Raji (cell line): ENCODE measurements at regions not wholly inside any gene's neighbourhood (a gene's known extent, or its start where the extent isn't known, plus 50 kb on each side); places are given as distances from the start of the nearest gene placed in this dataset.

Experiments used
- POLR2A ChIP-seq: IDR thresholded peaks from 2 replicates; pipeline ENCODE4 v1.6.1; 2011; ENCODE audit warnings: low read depth, low read length, control low read depth; ENCODE audit not compliant: insufficient read depth

- TF ChIP-seq POLR2A, result no peak
These were observed 835.1 kb downstream of the RNF144A start for GRCh38 chr2:7752291-7752690.

GRCh38 chr2:7753777-7754176, 836.6 kb downstream of the RNF144A start:
- TF ChIP-seq POLR2A, result no peak

GRCh38 chr2:7755879-7756278, 838.7 kb downstream of the RNF144A start:
- TF ChIP-seq POLR2A, result no peak

DNA sequence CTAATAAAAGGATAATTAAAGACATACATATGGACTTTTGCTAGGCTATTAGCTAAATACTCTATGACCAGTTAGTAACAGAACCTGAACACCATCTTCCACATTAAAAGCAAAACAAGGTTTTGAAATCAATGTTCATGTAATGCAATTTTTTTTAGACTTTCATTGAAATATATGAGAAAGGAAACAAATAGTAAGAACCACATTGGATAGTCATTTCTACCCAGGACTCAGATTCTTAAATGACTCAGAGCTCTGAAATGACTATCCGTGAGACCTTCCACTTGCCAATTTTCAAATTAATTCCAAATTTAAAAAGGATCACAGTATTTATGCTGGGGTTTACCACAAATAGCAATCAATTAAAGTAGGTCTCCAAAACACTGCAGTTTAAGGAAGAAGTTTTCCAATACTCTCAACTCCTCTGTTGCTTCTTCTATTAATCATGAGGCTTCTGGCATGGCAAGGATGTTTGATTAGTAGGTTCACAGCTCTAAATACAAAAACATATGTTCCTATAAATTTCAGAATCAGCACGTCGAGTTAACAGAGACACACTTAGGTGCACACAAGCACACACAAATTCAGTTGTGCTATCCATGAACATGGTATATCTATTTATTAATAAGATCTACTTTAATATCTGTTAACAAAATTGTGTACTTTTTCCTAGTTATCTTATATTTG, 841.0 kb downstream of the RNF144A start:
- TF ChIP-seq POLR2A, result no peak

- no peak for TF ChIP-seq POLR2A
These were observed 842.7 kb downstream of the RNF144A start for GRCh38 chr2:7759898-7760297.

DNA sequence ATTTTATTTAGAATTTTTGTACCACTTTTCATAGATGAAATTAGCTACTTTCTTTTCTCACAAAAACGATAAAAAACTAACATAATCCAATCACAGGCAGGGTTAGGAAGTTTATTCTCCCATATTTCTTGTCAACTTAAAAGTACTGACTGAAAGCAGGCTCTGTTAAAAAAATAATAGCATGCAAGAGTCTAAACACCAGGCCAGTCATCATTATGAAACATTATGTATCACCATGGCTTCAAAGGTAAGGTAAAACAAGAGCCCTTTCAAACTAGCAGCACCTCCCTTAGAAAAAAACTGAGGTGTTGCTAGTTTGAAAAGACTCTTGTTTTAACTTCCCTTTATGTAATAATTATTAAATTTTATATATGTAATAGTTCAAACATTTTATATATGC, 848.0 kb downstream of the RNF144A start:
- no peak for TF ChIP-seq POLR2A

- no peak for TF ChIP-seq POLR2A
These were observed 849.0 kb downstream of the RNF144A start for GRCh38 chr2:7766088-7766722.

DNA sequence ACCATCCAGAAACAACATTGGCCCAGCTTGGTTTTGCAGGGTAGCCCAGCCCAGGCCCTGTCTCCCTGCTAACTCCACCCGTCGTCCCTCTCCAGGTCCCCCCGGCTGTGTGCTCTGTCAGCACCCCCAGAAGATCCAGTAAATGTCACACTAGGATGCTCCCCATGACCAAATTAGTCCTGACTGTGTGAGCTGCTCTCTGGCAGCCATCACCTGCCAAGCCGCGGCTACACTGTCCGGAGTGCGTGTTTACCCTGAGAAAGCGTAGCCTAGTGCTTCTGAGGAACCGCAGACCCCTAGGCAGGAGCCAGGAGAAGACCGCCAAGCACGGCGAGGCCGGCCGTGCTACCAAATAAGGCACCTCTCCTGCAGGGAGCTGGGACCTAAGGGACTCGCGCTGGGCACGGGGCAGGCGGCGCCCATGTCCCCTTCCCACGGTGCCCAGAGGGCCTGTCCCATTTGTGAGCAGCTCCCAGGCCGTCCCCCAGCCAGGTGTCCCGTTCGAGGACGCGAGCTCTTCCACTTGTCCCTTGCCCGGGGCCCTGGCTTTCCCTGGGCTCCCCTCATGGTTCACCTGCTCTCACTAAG, 849.9 kb downstream of the RNF144A start:
- no peak for TF ChIP-seq POLR2A

- no peak for TF ChIP-seq POLR2A
These were observed 850.7 kb downstream of the RNF144A start for GRCh38 chr2:7767902-7768301.

DNA sequence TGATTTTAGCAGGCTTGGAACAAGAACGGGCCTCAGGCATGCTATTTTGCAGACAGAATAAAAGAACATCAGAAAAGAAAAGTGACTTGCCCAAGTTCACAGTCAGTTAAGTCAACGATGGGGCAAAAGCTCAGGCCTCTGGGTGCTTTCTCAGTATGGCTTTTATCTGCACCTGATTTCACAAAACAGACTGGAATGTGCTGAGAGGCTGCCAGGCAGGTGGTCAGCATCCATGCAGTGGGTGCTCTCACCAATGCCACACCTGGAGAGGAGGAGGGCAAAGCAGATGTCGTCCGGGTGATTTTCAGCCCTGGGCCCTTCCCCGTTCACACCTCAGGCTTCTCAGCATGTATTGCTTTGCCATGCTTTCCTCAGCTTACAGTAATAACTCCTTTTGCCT, 854.6 kb downstream of the RNF144A start:
- TF ChIP-seq POLR2A, result no peak

- TF ChIP-seq POLR2A, result no peak
These were observed 856.4 kb downstream of the RNF144A start for GRCh38 chr2:7773362-7774360.

- TF ChIP-seq POLR2A, result no peak
These were observed 857.3 kb downstream of the RNF144A start for GRCh38 chr2:7774481-7774880.

DNA sequence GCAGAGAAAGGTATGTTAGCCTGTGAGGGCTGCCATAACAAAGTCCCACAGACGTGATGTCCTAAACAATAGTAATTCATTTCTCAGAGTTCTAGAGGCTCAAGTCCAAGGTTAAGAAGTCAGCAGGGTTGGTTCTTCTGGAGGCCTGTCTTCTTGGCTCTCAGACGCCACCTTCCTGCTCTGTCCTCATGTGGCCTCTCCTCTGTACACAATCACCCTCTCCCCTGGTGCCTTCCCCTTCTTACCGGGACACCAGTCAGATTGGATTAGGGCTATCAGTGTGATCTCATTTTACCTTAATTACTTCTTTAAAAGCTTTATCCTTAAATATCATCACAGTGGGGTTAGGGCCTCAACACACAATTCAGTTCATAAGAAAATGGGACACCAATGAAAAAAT, 860.5 kb downstream of the RNF144A start:
- no peak for TF ChIP-seq POLR2A

- no peak for TF ChIP-seq POLR2A
These were observed 863.1 kb downstream of the RNF144A start for GRCh38 chr2:7780321-7780720.

DNA sequence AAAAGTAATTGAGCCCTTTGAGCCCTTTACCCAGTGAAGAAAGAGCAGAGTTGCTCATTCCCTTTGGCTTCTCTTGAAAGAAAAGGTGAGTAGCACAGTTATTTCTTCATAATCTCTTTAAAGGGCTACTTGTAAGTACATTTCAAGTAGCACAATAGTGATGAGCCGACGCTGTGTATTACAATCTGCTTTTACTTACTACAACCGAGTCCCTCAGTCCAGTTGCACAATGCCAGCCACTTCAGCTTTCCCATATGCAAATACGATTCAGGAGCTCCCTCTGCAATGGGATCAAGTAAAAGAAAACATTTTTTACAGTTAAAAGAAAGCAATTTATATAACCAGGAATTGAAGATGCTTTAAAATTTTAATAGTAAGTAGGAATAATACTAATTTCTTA, 868.5 kb downstream of the RNF144A start:
- no peak for TF ChIP-seq POLR2A
